SKM-1 (cell line): ENCODE measurements at regions not wholly inside any gene's neighbourhood (a gene's known extent, or its start where the extent isn't known, plus 50 kb on each side); places are given as distances from the start of the nearest gene placed in this dataset.
"Not testable (repeated sequence)": the region's sequence is repeated elsewhere in the genome, so short reads cannot be mapped to it uniquely, and the experiment has no call there.

Experiments used
- DNase-seq: peaks from one replicate; lab custom pipeline; 2025; ENCODE audit not compliant: unreplicated experiment; lab: John Stamatoyannopoulos, UW

DNA sequence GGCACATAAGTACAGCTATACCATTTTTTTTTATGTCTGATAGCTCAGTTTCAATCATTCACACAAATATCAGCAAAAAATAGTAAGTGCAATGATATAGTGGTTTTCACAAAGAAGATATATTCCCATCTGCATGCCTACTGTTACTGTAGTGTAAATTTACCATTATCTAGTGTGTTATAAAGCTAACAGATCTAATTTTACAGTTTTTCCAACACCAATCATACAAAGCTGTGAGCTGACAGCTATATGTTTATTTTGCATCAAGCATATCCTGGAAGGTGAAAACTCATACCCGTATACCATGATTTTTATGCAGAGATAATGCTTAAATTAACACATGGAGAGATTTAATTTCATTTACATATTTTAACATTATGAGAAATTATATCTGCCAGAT, 89.9 kb upstream of the HAPLN1 start:
- DNase-seq = no peak

DNA sequence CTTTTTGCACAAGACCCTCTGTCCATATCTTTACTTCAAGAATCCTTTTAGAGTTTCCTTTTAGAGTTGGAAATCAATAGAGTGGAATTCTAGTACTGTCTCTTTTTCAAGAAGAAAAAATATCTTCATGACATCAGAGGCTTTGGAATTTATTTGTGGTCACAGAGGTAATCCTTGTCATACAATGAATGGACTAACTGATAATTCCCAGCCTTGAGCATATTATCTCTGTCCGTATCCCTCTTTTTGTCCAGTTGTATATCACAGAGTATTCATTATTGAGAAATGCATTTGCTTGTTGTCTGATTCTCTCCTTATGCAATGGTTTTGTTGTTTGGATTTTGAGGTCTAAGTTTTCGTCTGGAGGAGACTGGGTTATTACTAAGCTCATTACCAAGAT, 82.0 kb upstream of the HAPLN1 start:
- no peak for DNase-seq

DNA sequence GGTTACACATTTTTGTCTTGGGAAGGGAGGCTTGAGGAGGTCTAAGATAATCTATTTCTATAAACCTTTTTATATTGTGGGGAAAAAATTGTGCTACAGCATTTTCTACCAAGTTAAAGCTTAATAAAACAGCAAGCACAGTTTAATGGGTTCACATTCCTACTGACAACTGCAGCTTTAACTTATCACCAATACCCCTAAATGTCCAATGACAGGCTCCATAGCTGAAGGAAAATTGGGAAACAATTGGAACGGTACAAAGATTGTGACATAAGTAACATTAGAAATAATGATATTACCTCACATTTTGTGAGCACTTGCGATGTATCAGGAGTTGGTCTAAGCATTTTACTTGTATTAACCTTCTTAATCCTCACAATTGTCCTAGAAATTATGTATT, 79.5 kb upstream of the HAPLN1 start:
- no peak for DNase-seq

- DNase-seq = not testable (repeated sequence)
These were observed 78.4 kb upstream of the HAPLN1 start for GRCh38 chr5:83799020-83799419.

GRCh38 chr5:83789371-83789770, 68.7 kb upstream of the HAPLN1 start:
- no peak for DNase-seq

DNA sequence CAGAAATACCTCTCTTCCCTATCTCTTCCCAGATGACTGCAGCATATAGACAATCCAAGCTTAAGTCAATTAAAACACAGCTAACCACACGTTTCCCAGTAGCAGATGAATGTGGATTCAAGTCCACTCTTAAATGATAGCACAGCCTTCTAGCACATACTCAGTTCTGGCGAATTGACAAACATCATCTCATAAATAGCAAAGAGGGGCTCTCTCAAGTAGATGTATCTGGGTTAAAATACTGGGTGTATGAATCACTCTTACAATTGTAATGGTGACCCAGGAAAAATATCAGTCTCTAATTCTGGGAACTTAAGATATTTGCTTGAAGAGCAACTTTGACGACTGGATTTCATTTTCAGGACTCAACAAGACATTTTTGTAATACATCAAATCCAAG, 67.0 kb upstream of the HAPLN1 start:
- no peak for DNase-seq

DNA sequence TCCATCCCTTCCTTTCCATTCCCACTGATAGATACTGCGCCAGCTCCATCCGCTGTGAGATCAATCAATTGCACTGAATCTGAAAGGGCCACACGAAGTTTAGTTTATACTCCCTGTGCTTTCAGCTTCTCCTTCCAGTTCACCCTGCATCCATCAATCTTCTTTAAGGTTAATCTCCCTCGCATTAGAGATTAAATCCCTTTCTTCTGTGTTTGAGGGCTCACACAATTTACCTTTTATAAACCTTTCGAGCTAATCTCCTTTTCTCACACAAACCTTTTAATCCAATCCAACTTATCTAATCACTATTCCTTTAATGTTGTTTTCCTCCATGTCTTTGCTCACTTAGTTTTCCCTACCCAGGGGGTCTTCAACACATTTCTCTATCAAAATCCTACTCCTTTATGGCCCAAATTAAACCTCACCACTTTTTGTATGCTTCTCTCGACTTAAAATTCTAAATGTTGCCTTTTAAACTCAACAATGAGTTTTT, 64.6 kb upstream of the HAPLN1 start:
- no peak for DNase-seq

DNA sequence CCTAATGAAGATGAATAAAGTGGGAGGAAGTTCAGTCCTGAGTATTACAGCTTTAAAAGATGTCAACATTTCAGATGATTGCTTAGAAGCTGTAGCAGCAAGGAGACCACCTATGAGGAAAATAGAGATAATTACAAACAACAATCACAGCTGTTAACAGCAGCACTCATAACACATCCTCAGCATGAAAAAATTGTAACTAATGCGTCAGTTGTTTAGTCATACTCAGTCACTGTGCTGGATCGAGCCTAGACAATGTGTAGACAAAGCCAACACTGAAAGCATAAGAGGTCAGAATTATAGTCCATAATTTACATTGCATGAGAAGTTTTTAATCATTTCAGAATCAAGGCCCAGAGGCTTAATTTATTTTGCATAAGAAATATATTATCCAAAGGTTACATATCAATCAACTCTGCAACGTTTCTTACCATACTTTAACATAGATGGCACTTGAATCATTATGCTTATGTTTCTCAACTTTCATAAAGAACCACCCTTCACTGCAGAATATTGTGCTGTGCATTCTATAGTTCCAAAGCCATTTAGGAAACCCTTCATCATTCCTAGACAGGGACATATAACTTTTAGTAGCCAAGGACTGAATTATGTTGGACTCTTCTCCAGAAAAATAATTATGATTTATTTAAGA, 60.2 kb upstream of the HAPLN1 start:
- DNase-seq = no peak

GRCh38 chr5:83777856-83778255, 57.2 kb upstream of the HAPLN1 start:
- no peak for DNase-seq

- no peak for DNase-seq
These were observed 55.9 kb upstream of the HAPLN1 start for GRCh38 chr5:83776437-83777031.
